ENCODE measurements at regions not wholly inside any gene's neighbourhood (a gene's known extent, or its start where the extent isn't known, plus 50 kb on each side); places are given as distances from the start of the nearest gene placed in this dataset.

- no peak for ATAC-seq
- no peak for TF ChIP-seq PPARA (CRISPR knock-in tag; IDR thresholded peaks at IDR 0.05; ENCODE audit: borderline replicate concordance)
- TF ChIP-seq CSDC2 (CRISPR knock-in tag; IDR thresholded peaks at IDR 0.05) = no peak
- TF ChIP-seq TOX (CRISPR knock-in tag; IDR thresholded peaks at IDR 0.05; ENCODE audit: borderline replicate concordance) = no peak
- TF ChIP-seq CSRNP3 (CRISPR knock-in tag; IDR thresholded peaks at IDR 0.05) = no peak
- TF ChIP-seq OSR1 (CRISPR knock-in tag; IDR thresholded peaks at IDR 0.05) = no peak
- no peak for TF ChIP-seq ZNF565 (CRISPR knock-in tag; conservative IDR thresholded peaks at IDR 0.05; ENCODE audit: low read depth)
- no peak for TF ChIP-seq TSHZ2 (CRISPR knock-in tag; IDR thresholded peaks at IDR 0.05)
- TF ChIP-seq ZFP30 (CRISPR knock-in tag; IDR thresholded peaks at IDR 0.05) = no peak
- TF ChIP-seq BACH2 (CRISPR knock-in tag; IDR thresholded peaks at IDR 0.05; ENCODE audit: borderline replicate concordance) = no peak
- no peak for TF ChIP-seq PATZ1 (CRISPR knock-in tag; IDR thresholded peaks at IDR 0.05; ENCODE audit: borderline replicate concordance)
- no peak for TF ChIP-seq RARB (CRISPR knock-in tag; IDR thresholded peaks at IDR 0.05)
- TF ChIP-seq ZC3H10 (CRISPR knock-in tag; IDR thresholded peaks at IDR 0.05) = no peak
- no peak for TF ChIP-seq CREB5 (CRISPR knock-in tag; IDR thresholded peaks at IDR 0.05; ENCODE audit: low read depth)
- no peak for TF ChIP-seq ISL1 (CRISPR knock-in tag; IDR thresholded peaks at IDR 0.05)
- no peak for TF ChIP-seq TCF4 (CRISPR knock-in tag; IDR thresholded peaks at IDR 0.05; ENCODE audit: borderline replicate concordance)
- TF ChIP-seq SNAI2 (CRISPR knock-in tag; IDR thresholded peaks at IDR 0.05) = no peak
- TF ChIP-seq ARNTL (CRISPR knock-in tag; IDR thresholded peaks at IDR 0.05; ENCODE audit: borderline replicate concordance, low read depth) = no peak
- TF ChIP-seq ZNF70 (CRISPR knock-in tag; IDR thresholded peaks at IDR 0.05) = no peak
- TF ChIP-seq POU6F1 (CRISPR knock-in tag; IDR thresholded peaks at IDR 0.05; ENCODE audit: borderline replicate concordance, low read depth) = no peak
- TF ChIP-seq ZFP3 (CRISPR knock-in tag; IDR thresholded peaks at IDR 0.05) = no peak
These were observed 437.6 kb downstream of the C6orf118 start for GRCh38 chr6:164871783-164872182.

- ATAC-seq = no peak
- TF ChIP-seq TSHZ2 (CRISPR knock-in tag; IDR thresholded peaks at IDR 0.05) (no peak), POU6F1 (CRISPR knock-in tag; IDR thresholded peaks at IDR 0.05; ENCODE audit: borderline replicate concordance, low read depth) (no peak), ZNF70 (CRISPR knock-in tag; IDR thresholded peaks at IDR 0.05) (no peak), RARB (CRISPR knock-in tag; IDR thresholded peaks at IDR 0.05) (no peak), BACH2 (CRISPR knock-in tag; IDR thresholded peaks at IDR 0.05; ENCODE audit: borderline replicate concordance) (no peak), ESRRG (CRISPR knock-in tag; IDR thresholded peaks at IDR 0.05) (no peak), ZC3H10 (CRISPR knock-in tag; IDR thresholded peaks at IDR 0.05) (no peak), ZFP3 (CRISPR knock-in tag; IDR thresholded peaks at IDR 0.05) (no peak), SNAI2 (CRISPR knock-in tag; IDR thresholded peaks at IDR 0.05) (no peak), CSRNP3 (CRISPR knock-in tag; IDR thresholded peaks at IDR 0.05) (no peak), PPARA (CRISPR knock-in tag; IDR thresholded peaks at IDR 0.05; ENCODE audit: borderline replicate concordance) (no peak), CSDC2 (CRISPR knock-in tag; IDR thresholded peaks at IDR 0.05) (no peak), PATZ1 (CRISPR knock-in tag; IDR thresholded peaks at IDR 0.05; ENCODE audit: borderline replicate concordance) (no peak)
These were observed 439.2 kb downstream of the C6orf118 start for GRCh38 chr6:164870164-164870563.

Data from SK-N-SH treated with all-trans-retinoic acid at 6 μM for 48 hours (cell line).